IMR-90 (cell line): ENCODE measurements at regions not wholly inside any gene's neighbourhood (a gene's known extent, or its start where the extent isn't known, plus 50 kb on each side); places are given as distances from the start of the nearest gene placed in this dataset.

Experiments
- ATAC-seq: fragments of 200-7000 bp; cut with Tn5 transposase; 2 replicates; pipeline ENCODE4 v1.9.1; 2020; ENCODE audit warnings: low read depth, mild to moderate bottlenecking, moderate library complexity
- BruUV-seq: library from RNA; stranded (reverse); fragments of 400-500 nt; replicated peaks from 2 replicates; lab custom pipeline; 2021; lab: Mats Ljungman, UMichigan
- CTCF ChIA-PET: fragments of 300-600 bp; formaldehyde crosslinking; extraction: SDS; loops from one replicate; lab custom pipeline; 2021; ENCODE audit warnings: antibody characterized with exemption; lab: Yijun Ruan, JAX
- POLR2A ChIA-PET: fragments of 300-600 bp; sonication (Branson Sonifier 250); formaldehyde crosslinking; loops from one replicate; lab custom pipeline; 2022; ENCODE audit warnings: antibody characterized with exemption; ENCODE audit not compliant: unreplicated experiment; lab: Charles Lee
- DNase-seq: peaks from one replicate; pipeline ENCODE4 v3.0.0; 2013
- H2AFZ ChIP-seq: replicated peaks from 2 replicates; pipeline ENCODE3; 2013; ENCODE audit warnings: low read length, mild to moderate bottlenecking; ENCODE audit not compliant: poor library complexity
- H2AK5ac ChIP-seq: 2 replicates; pipeline ENCODE4 v1.6.1; 2013; ENCODE audit warnings: low read depth, low read length, inconsistent platforms
- H2AK9ac ChIP-seq: replicated peaks from 2 replicates; pipeline ENCODE3; 2013; ENCODE audit warnings: mild to moderate bottlenecking, low read depth, low read length, moderate library complexity; ENCODE audit not compliant: poor library complexity
- H2BK120ac ChIP-seq: 2 replicates; pipeline ENCODE4 v1.6.1; 2013; ENCODE audit warnings: low read depth, low read length, inconsistent platforms
- H2BK15ac ChIP-seq: 3 replicates; pipeline ENCODE4 v1.6.1; 2013; ENCODE audit warnings: low read depth, low read length, inconsistent platforms
- H2BK20ac ChIP-seq: 2 replicates; pipeline ENCODE4 v1.6.1; 2013; ENCODE audit warnings: low read depth, mild to moderate bottlenecking, inconsistent platforms, low read length, moderate library complexity
- H2BK5ac ChIP-seq: 2 replicates; pipeline ENCODE4 v1.6.1; 2013; ENCODE audit warnings: mild to moderate bottlenecking, low read depth, low read length, inconsistent platforms; ENCODE audit not compliant: poor library complexity, severe bottlenecking
- H3K14ac ChIP-seq: replicated peaks from 2 replicates; pipeline ENCODE4 v1.6.1; 2013; ENCODE audit warnings: low read depth, low read length, inconsistent platforms
- H3K18ac ChIP-seq: 2 replicates; pipeline ENCODE4 v1.6.1; 2013; ENCODE audit warnings: low read depth, low read length, control low read depth
- H3K23ac ChIP-seq: 2 replicates; pipeline ENCODE4 v1.6.1; 2013; ENCODE audit warnings: low read depth, low read length, inconsistent platforms
- H3K27ac ChIP-seq: 2 replicates; pipeline ENCODE4 v1.5.1; 2013; ENCODE audit warnings: mild to moderate bottlenecking, control low read depth, low read length; ENCODE audit not compliant: insufficient read depth
- H3K27me3 ChIP-seq: 2 replicates; pipeline ENCODE4 v1.6.1; 2013; ENCODE audit warnings: low read length; ENCODE audit not compliant: control insufficient read depth, insufficient read depth
- H3K36me3 ChIP-seq: 2 replicates; pipeline ENCODE4 v1.6.1; 2013; ENCODE audit warnings: low read length, mixed read lengths; ENCODE audit not compliant: control insufficient read depth, insufficient read depth
- H3K4ac ChIP-seq: 2 replicates; pipeline ENCODE4 v1.6.1; 2013; ENCODE audit warnings: low read depth, low read length, inconsistent platforms
- H3K4me1 ChIP-seq: 2 replicates; pipeline ENCODE4 v1.6.1; 2013; ENCODE audit warnings: low read length, mixed read lengths; ENCODE audit not compliant: control insufficient read depth, insufficient read depth
- H3K4me2 ChIP-seq: 2 replicates; pipeline ENCODE4 v1.6.1; 2013; ENCODE audit warnings: low read depth, mild to moderate bottlenecking, control low read depth, low read length, moderate library complexity
- H3K4me3 ChIP-seq: 2 replicates; pipeline ENCODE4 v1.5.1; 2013; ENCODE audit warnings: low read depth, mild to moderate bottlenecking, control low read depth, low read length, moderate library complexity; ENCODE audit not compliant: insufficient read depth
- H3K56ac ChIP-seq: 2 replicates; pipeline ENCODE4 v1.6.1; 2013; ENCODE audit warnings: low read length, inconsistent platforms; ENCODE audit not compliant: insufficient read depth; ENCODE audit errors: extremely low read depth
- H3K79me1 ChIP-seq, 2 experiments: 2 replicates each; pipeline ENCODE4 v1.6.1; 2013; ENCODE audit warnings: low read length in 2 of 2, inconsistent platforms in 1 of 2, low read depth in 1 of 2
- H3K9ac ChIP-seq: 2 replicates; pipeline ENCODE4 v1.6.1; 2013; ENCODE audit warnings: low read depth, low read length, control low read depth
- H3K9me1 ChIP-seq: 2 replicates; pipeline ENCODE4 v1.6.1; 2013; ENCODE audit warnings: low read length, inconsistent platforms; ENCODE audit not compliant: insufficient read depth
- H3K9me3 ChIP-seq: 2 replicates; pipeline ENCODE4 v1.6.1; 2013; ENCODE audit warnings: low read length; ENCODE audit not compliant: control insufficient read depth, insufficient read depth
- H4K20me1 ChIP-seq: 2 replicates; pipeline ENCODE4 v1.6.1; 2013; ENCODE audit warnings: low read length, inconsistent platforms; ENCODE audit not compliant: insufficient read depth
- H4K5ac ChIP-seq: 2 replicates; pipeline ENCODE4 v1.6.1; 2013; ENCODE audit warnings: mild to moderate bottlenecking, low read depth, low read length, control low read depth
- H4K8ac ChIP-seq, 2 experiments: 2 replicates each; pipeline ENCODE4 v1.6.1; 2013; ENCODE audit warnings: low read depth in 2 of 2, low read length in 2 of 2, control low read depth in 1 of 2, inconsistent platforms in 1 of 2
- H4K91ac ChIP-seq: 2 replicates; pipeline ENCODE4 v1.6.1; 2013; ENCODE audit warnings: low read depth, low read length, inconsistent platforms; ENCODE audit not compliant: insufficient read depth
- CHD1 ChIP-seq: IDR thresholded peaks from 2 replicates; pipeline ENCODE4 v1.6.1; 2012; ENCODE audit warnings: low read depth, low read length, improper control_type of control experiment
- FOS ChIP-seq: fragments of 150-350 bp; IDR thresholded peaks from 2 replicates; pipeline ENCODE4 v1.6.1; 2016; ENCODE audit warnings: low read depth, low read length
- WGBS, 2 experiments: methylation state at CpG; one replicate each; pipeline versions ENCODE4 v1.1.5 to v1.1.7; 2013; ENCODE audit warnings: missing lambda C conversion rate in 2 of 2; ENCODE audit not compliant: insufficient read length in 1 of 2; ENCODE audit errors: extremely low coverage in 2 of 2; 5-methylcytosine and 5-hydroxymethylcytosine counted together
- dilution Hi-C: fragments of 300-500 bp; cut with HindIII; formaldehyde crosslinking; loops from one replicate; pipeline ENCODE4 v1.14.3; 2018; ENCODE audit warnings: low sequenced_read_pairs; ENCODE audit not compliant: unreplicated experiment
- in situ Hi-C: fragments of 300-500 bp; cut with MboI; formaldehyde crosslinking; loops from 3 replicates; pipeline ENCODE4 v1.14.3; 2019; ENCODE audit warnings: low sequenced_read_pairs, inconsistent platforms, mixed read lengths
- intact Hi-C: fragments of 100-400 bp; cut with micrococcal nuclease; formaldehyde crosslinking; loops from 2 replicates; pipeline ENCODE4 v1.10.0; 2022

DNA sequence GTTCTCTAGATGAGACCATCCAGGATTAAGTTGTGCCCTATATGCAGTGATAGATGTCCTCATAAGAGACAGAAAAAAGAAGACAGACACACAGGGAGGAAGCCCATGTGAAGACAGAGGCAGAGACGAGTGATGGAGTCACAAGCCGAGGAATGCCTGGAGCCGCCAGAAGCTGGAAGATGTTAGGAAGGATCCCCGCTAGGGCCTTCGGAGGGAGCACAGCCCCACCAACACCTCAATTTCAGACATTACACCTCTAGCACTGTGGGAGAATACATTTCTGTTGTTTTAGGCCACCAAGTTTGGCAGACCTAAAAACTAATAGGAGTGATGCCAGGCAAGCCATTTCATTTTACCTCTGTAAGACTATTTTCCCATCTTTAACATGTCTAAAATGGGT is 458.5 kb downstream of the MED13L start:
- H2AFZ ChIP-seq = no peak overlapping the region
- no peak overlapping the region for H3K27ac ChIP-seq
- H3K9me1 ChIP-seq = no peaks in the 10 kb centered on the region
- H4K8ac ChIP-seq = no peak overlapping the region
- H3K27me3 ChIP-seq = no peaks in the 10 kb centered on the region
- intact Hi-C loops = no loop called here
- H3K4me1 ChIP-seq = no peaks in the 10 kb centered on the region
- no peak overlapping the region for H3K9ac ChIP-seq
- no peak overlapping the region for H3K4me3 ChIP-seq
- H2BK15ac ChIP-seq = no peak overlapping the region
- no peaks in the 10 kb centered on the region for H4K20me1 ChIP-seq
- no peak overlapping the region for H2AK5ac ChIP-seq
- no peak overlapping the region for H3K4me2 ChIP-seq
- no TSS peak for BruUV-seq
- H4K5ac ChIP-seq = no peak overlapping the region
- in situ Hi-C loops = no loop called here
- no peak overlapping the region for H3K56ac ChIP-seq
- H3K14ac ChIP-seq = no peak overlapping the region
- dilution Hi-C loops = no loop called here
- no peak overlapping the region for H4K91ac ChIP-seq
- ATAC-seq = no peak
- H2BK20ac ChIP-seq = no peak overlapping the region
- WGBS, 2 experiments = no CpG with 5 or more reads among the region's 5 CpGs
- H2BK5ac ChIP-seq = no peak overlapping the region
- no peak for DNase-seq
- no peak overlapping the region for H2AK9ac ChIP-seq
- H3K18ac ChIP-seq = no peak overlapping the region
- H3K36me3 ChIP-seq = no peaks in the 10 kb centered on the region
- H3K79me1 ChIP-seq = no peaks in the 10 kb centered on the region
- no peak overlapping the region for H2BK120ac ChIP-seq
- no peaks in the 10 kb centered on the region for H3K9me3 ChIP-seq
- POLR2A ChIA-PET = no interaction called here
- no peak overlapping the region for H3K4ac ChIP-seq
- TF ChIP-seq FOS (no peak), CHD1 (no peak)
- CTCF ChIA-PET = no interaction called here
- no peak overlapping the region for H3K23ac ChIP-seq
